ENCODE measurements at regions not wholly inside any gene's neighbourhood (a gene's known extent, or its start where the extent isn't known, plus 50 kb on each side); places are given as distances from the start of the nearest gene placed in this dataset.

DNA sequence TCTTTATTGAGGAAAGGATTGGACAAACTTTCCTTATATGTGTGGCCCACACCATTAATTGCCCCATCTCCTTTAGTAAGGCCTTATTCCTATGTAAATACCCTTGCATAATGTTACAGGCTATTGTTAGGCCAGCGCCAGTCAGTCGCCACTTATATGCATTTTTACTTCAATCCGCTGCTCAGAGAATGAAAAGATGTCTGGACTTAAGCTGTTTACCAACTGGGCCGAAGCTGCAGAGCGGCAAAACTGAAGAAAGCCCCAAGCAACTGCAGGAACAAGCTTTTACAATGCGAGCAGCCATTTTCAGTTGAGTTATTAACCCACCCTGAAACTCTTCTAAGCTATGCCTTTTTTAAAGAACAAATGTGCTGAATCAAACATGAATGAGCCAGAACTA is 92.1 kb upstream of the OTX2 start:
- H3K4me3 ChIP-seq (ENCODE audit: control insufficient read depth in 2 of 3, extremely low read depth in 1 of 3, insufficient read depth in 2 of 3, low read depth in 1 of 3, low read length in 3 of 3): no peak overlapping the region
- H3K4me2 ChIP-seq (ENCODE audit: control insufficient read depth, extremely low read depth, insufficient read depth, low read depth, low read length): no peak overlapping the region
- no peaks in the 10 kb centered on the region for H3K9me3 ChIP-seq (ENCODE audit: control insufficient read depth, low read depth, low read length)
- H2AFZ ChIP-seq (ENCODE audit: control insufficient read depth, low read length): no peak overlapping the region
- H3K9ac ChIP-seq (ENCODE audit: control insufficient read depth, extremely low read depth, insufficient read depth, low read length): no peak overlapping the region
- H3K36me3 ChIP-seq (ENCODE audit: control insufficient read depth in 2 of 2, extremely low read depth in 1 of 2, insufficient read depth in 2 of 2, low read length in 2 of 2): no peaks in the 10 kb centered on the region
- no peaks in the 10 kb centered on the region for H4K20me1 ChIP-seq (ENCODE audit: control insufficient read depth, extremely low read depth, insufficient read depth, low read length)
- H3K79me2 ChIP-seq (ENCODE audit: control insufficient read depth, insufficient read depth, low read length): no peaks in the 10 kb centered on the region
- dilution Hi-C loops (cut with MboI; ENCODE audit: extremely low pct_ligation_motif_present, low sequenced_read_pairs): no loop called here
- no peaks in the 10 kb centered on the region for H3K4me1 ChIP-seq (ENCODE audit: control insufficient read depth, extremely low read depth, insufficient read depth, low read length)
- TF ChIP-seq, protein P1, sequence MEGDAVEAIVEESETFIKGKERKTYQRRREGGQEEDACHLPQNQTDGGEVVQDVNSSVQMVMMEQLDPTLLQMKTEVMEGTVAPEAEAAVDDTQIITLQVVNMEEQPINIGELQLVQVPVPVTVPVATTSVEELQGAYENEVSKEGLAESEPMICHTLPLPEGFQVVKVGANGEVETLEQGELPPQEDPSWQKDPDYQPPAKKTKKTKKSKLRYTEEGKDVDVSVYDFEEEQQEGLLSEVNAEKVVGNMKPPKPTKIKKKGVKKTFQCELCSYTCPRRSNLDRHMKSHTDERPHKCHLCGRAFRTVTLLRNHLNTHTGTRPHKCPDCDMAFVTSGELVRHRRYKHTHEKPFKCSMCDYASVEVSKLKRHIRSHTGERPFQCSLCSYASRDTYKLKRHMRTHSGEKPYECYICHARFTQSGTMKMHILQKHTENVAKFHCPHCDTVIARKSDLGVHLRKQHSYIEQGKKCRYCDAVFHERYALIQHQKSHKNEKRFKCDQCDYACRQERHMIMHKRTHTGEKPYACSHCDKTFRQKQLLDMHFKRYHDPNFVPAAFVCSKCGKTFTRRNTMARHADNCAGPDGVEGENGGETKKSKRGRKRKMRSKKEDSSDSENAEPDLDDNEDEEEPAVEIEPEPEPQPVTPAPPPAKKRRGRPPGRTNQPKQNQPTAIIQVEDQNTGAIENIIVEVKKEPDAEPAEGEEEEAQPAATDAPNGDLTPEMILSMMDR (optimal IDR thresholded peaks at IDR 0.05 in 1 of 3, IDR thresholded peaks at IDR 0.05 in 1 of 3, conservative IDR thresholded peaks at IDR 0.05 in 1 of 3; ENCODE audit: extremely low read depth in 1 of 3, insufficient read depth in 2 of 3, low read length in 3 of 3): no peak
- no peak overlapping the region for H3K27ac ChIP-seq (ENCODE audit: control insufficient read depth, insufficient read depth, low read length)
- no peak for FAIRE-seq
- no peaks in the 10 kb centered on the region for H3K27me3 ChIP-seq (ENCODE audit: control insufficient read depth, extremely low read depth, insufficient read depth, low read length)
- no peaks in the 10 kb centered on the region for H3K9me1 ChIP-seq (ENCODE audit: control insufficient read depth, extremely low read depth, insufficient read depth, low read length)
- DNase-seq (ENCODE audit: low read depth, low spot score): no peak

DNA sequence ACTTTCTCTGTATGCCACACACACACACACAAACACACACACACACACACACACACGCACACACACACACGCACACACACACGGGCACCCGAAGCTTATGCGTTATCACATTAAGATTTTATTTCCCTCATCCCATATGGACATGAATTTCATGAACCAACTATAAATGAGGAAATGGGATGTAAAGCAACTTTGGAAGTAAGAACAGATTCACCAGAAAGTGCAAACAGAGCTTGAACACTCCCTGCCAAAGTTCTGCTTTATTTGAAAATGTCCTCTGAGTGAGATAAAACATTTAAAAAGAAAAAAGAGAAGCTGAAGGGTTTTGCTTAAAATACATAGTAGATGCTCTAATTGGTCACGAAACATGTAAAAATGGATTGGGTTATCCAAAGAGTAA is 90.4 kb upstream of the OTX2 start:
- H3K9me1 ChIP-seq (ENCODE audit: control insufficient read depth, extremely low read depth, insufficient read depth, low read length): no peaks in the 10 kb centered on the region

More for the DNA sequence above, 90.4 kb upstream of the OTX2 start:
- no peak for DNase-seq (ENCODE audit: low read depth, low spot score)
- Histone ChIP-seq H3K36me3 (ENCODE audit: control insufficient read depth in 2 of 2, extremely low read depth in 1 of 2, insufficient read depth in 2 of 2, low read length in 2 of 2) (no peaks in the 10 kb centered on the region), H4K20me1 (ENCODE audit: control insufficient read depth, extremely low read depth, insufficient read depth, low read length) (no peaks in the 10 kb centered on the region), H3K27me3 (ENCODE audit: control insufficient read depth, extremely low read depth, insufficient read depth, low read length) (no peaks in the 10 kb centered on the region), H3K4me1 (ENCODE audit: control insufficient read depth, extremely low read depth, insufficient read depth, low read length) (no peaks in the 10 kb centered on the region), H3K79me2 (ENCODE audit: control insufficient read depth, insufficient read depth, low read length) (no peaks in the 10 kb centered on the region), H3K4me2 (ENCODE audit: control insufficient read depth, extremely low read depth, insufficient read depth, low read depth, low read length) (no peak overlapping the region), H2AFZ (ENCODE audit: control insufficient read depth, low read length) (no peak overlapping the region), H3K9me3 (ENCODE audit: control insufficient read depth, low read depth, low read length) (no peaks in the 10 kb centered on the region), H3K4me3 (ENCODE audit: control insufficient read depth in 2 of 3, extremely low read depth in 1 of 3, insufficient read depth in 2 of 3, low read depth in 1 of 3, low read length in 3 of 3) (no peak overlapping the region), H3K9ac (ENCODE audit: control insufficient read depth, extremely low read depth, insufficient read depth, low read length) (no peak overlapping the region), H3K27ac (ENCODE audit: control insufficient read depth, insufficient read depth, low read length) (no peak overlapping the region)
- dilution Hi-C loops (cut with MboI; ENCODE audit: extremely low pct_ligation_motif_present, low sequenced_read_pairs): no loop called here
- TF ChIP-seq, protein P1 (optimal IDR thresholded peaks at IDR 0.05 in 1 of 3, IDR thresholded peaks at IDR 0.05 in 1 of 3, conservative IDR thresholded peaks at IDR 0.05 in 1 of 3; ENCODE audit: extremely low read depth in 1 of 3, insufficient read depth in 2 of 3, low read length in 3 of 3): no peak
- TF ChIP-seq EZH2 (IDR thresholded peaks at IDR 0.05; ENCODE audit: low read length): no peak
- no peak for FAIRE-seq

Measured in keratinocyte (primary cell).